Tibial nerve (tissue), 4 donors: ENCODE measurements at regions not wholly inside any gene's neighbourhood (a gene's known extent, or its start where the extent isn't known, plus 50 kb on each side); places are given as distances from the start of the nearest gene placed in this dataset.

Experiments used
- DNase-seq, 2 donors: peaks; one replicate each; pipeline ENCODE4 v3.0.0-alpha.2; 2019; ENCODE audit warnings: low spot score in 2 of 2
- H3K27ac ChIP-seq, 4 donors: fragments of 200-600 bp; sonication (generic) in 3 of 4; one replicate each; pipeline ENCODE4 v1.5.1; 2017 to 2019; ENCODE audit warnings: mild to moderate bottlenecking in 1 of 4
- H3K27me3 ChIP-seq, 2 donors: fragments of 200-600 bp; sonication (generic) in 1 of 2; one replicate each; pipeline versions ENCODE4 v1.5.1 to v1.6.0; 2017 to 2019
- H3K36me3 ChIP-seq, 3 donors: fragments of 200-600 bp; sonication (generic); one replicate each; pipeline ENCODE4 v1.5.1; 2018 to 2019
- H3K4me1 ChIP-seq, 4 donors: fragments of 200-600 bp; sonication (generic) in 3 of 4; one replicate each; pipeline ENCODE4 v1.5.1; 2017 to 2019
- H3K4me3 ChIP-seq, 4 donors: fragments of 200-600 bp; sonication (generic) in 3 of 4; one replicate each; pipeline ENCODE4 v1.5.1; 2017 to 2019; ENCODE audit warnings: mild to moderate bottlenecking in 1 of 4, moderate library complexity in 1 of 4
- H3K9me3 ChIP-seq, 4 donors: fragments of 200-600 bp; sonication (generic) in 3 of 4; one replicate each; pipeline ENCODE4 v1.5.1; 2017 to 2019
- CTCF ChIP-seq, 5 experiments: fragments of 200-600 bp in 3 of 5; fragments of 450-650 bp in 2 of 5; sonication (generic) in 3 of 5; IDR thresholded peaks; one replicate each; pipeline ENCODE4 v1.5.1; 2016 to 2019; ENCODE audit warnings: antibody characterized with exemption in 5 of 5, mild to moderate bottlenecking in 3 of 5, moderate library complexity in 2 of 5
- EP300 ChIP-seq, 2 donors: sonication (generic); formaldehyde crosslinking; IDR thresholded peaks; one replicate each; pipeline ENCODE4 v1.6.1; 2017; ENCODE audit warnings: antibody characterized with exemption in 2 of 2, mild to moderate bottlenecking in 1 of 2
- POLR2A ChIP-seq, 2 donors: fragments of 450-650 bp; IDR thresholded peaks; one replicate each; pipeline ENCODE4 v1.6.1; 2017; ENCODE audit warnings: antibody characterized with exemption in 2 of 2, mild to moderate bottlenecking in 2 of 2, moderate library complexity in 2 of 2
- WGBS, 2 donors: methylation state at CpG; one replicate each; pipeline ENCODE4 v1.1.5; 2018; 5-methylcytosine and 5-hydroxymethylcytosine counted together

DNA sequence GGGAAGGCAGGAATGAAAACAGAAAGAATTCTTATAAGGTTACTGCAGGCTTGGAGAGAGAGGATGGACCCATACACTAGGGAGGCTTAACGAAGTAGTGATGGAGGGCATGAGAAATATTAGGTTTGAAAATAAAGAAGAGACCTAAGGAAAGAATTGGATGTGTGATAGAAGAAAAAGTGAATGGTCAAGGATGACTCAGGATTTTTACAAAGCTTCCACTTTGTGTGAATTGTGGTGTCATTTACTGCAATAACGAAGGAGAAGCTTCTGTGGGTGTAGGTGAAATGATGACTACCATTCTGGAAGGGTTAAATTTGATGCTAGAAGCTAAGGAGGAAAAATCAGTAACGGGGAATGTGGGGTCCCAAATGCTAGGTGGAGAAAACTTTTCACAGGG lies 191.2 kb downstream of the UTRN start:
- Histone ChIP-seq H3K4me3 (no peak overlapping the region), H3K27me3 (no peaks in the 10 kb centered on the region), H3K4me1 (peaks cover 0 to 56% (median 0%) of the 10 kb centered on the region in 4 donors), H3K9me3 (no peaks in the 10 kb centered on the region), H3K27ac (peak overlapping the region in 1 of 4 donors; percentile 53), H3K36me3 (peaks cover 0 to 61% (median 6%) of the 10 kb centered on the region in 3 donors)
- WGBS, 2 donors = 84 to 86% methylated on average over 3 of the region's 3 CpGs
- no peak for DNase-seq
- no peak for TF ChIP-seq CTCF (IDR thresholded peaks at IDR 0.05)
- no peak for TF ChIP-seq EP300 (IDR thresholded peaks at IDR 0.05)
- no peak for TF ChIP-seq POLR2A (IDR thresholded peaks at IDR 0.05)

DNA sequence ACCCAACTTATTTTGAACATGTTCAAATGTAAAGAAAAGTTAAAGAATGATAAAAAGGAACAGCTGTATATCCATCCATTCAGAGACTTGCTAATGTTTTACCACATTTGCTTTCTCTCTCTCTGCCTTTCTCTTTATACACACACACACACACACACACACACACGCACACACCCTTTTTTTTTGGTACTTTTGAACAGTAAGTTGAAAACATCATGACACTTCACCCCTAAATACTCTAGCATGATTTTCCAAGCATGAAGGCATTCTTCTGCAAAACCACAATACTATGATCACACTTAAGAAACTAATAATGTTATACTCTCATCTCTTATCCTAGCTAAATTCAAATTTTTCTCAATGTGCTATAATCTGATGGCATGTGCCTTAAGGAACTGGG lies 192.3 kb downstream of the UTRN start:
- Histone ChIP-seq H3K4me1 (peaks cover 0 to 66% (median 0%) of the 10 kb centered on the region in 4 donors), H3K36me3 (peaks cover 0 to 51% (median 6%) of the 10 kb centered on the region in 3 donors), H3K27me3 (no peaks in the 10 kb centered on the region), H3K9me3 (no peaks in the 10 kb centered on the region), H3K27ac (no peak overlapping the region), H3K4me3 (no peak overlapping the region)
- WGBS, 2 donors = 54 to 59% methylated on average over 1 of the region's 1 CpG
- TF ChIP-seq EP300 (IDR thresholded peaks at IDR 0.05) (no peak), POLR2A (IDR thresholded peaks at IDR 0.05) (no peak), CTCF (IDR thresholded peaks at IDR 0.05) (no peak)
- DNase-seq = no peak

DNA sequence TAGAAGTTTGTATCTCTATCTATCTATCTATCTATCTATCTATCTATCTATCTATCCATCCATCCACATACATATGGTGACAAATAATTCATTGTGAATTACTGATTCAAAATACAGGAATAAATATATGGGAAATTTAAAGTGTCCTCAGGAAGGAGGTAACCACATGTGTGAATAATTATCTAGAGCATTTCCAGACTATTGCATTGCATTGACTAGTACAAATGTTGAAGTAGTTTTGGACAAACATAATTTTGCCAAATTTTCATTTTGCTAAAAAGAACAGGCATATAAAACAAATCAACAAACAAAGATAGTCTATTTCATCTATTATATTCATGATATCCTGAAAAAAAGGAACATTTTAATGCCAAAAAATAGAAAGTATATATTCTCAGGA lies 192.7 kb downstream of the UTRN start:
- Histone ChIP-seq H3K36me3 (peaks cover 0 to 48% (median 6%) of the 10 kb centered on the region in 3 donors), H3K9me3 (no peaks in the 10 kb centered on the region), H3K27me3 (no peaks in the 10 kb centered on the region), H3K4me3 (no peak overlapping the region), H3K27ac (peak overlapping the region in 2 of 4 donors; percentile 51 to 57), H3K4me1 (peaks cover 0 to 71% (median 0%) of the 10 kb centered on the region in 4 donors)
- no peak for DNase-seq
- TF ChIP-seq POLR2A (IDR thresholded peaks at IDR 0.05) (no peak), EP300 (IDR thresholded peaks at IDR 0.05) (no peak)

DNA sequence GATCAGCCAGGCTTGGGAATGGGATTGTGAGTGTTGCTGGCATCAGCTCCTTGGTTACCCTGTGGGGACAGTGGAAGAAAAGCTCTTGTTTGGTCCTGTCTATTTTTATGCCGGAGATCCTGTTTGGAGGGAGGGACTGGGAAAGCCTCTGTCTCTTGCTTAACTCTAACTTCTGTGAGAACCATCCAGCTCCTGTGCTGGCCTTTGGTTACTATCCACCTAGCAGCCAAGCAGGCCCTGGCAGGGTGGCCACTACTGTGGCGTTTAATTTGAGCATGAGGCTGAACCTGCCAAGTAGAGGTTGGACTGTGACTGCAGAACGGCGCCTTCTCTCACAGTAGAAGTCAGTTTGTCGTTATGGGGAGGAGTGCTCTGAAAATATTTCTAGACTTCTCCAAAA lies 193.3 kb downstream of the UTRN start:
- no peak for TF ChIP-seq CTCF (IDR thresholded peaks at IDR 0.05)
- no peak for TF ChIP-seq POLR2A (IDR thresholded peaks at IDR 0.05)
- no peak for TF ChIP-seq EP300 (IDR thresholded peaks at IDR 0.05)
- H3K4me3 ChIP-seq = no peak overlapping the region
- H3K27me3 ChIP-seq = no peaks in the 10 kb centered on the region
- peak overlapping the region in 2 of 4 donors; percentile 51 to 57 for H3K27ac ChIP-seq
- H3K4me1 ChIP-seq = peaks cover 0 to 71% (median 0%) of the 10 kb centered on the region in 4 donors
- 54 to 57% methylated on average over 5 of the region's 5 CpGs for WGBS, 2 donors
- H3K36me3 ChIP-seq = peaks cover 0 to 45% (median 6%) of the 10 kb centered on the region in 3 donors
- H3K9me3 ChIP-seq = no peaks in the 10 kb centered on the region
- DNase-seq = peak; percentile 17 to 29

- Histone ChIP-seq H3K36me3 (peaks cover 0 to 34% (median 6%) of the 10 kb centered on the region in 3 donors), H3K4me3 (no peak overlapping the region), H3K9me3 (no peaks in the 10 kb centered on the region), H3K4me1 (peaks cover 0 to 70% (median 0%) of the 10 kb centered on the region in 4 donors), H3K27me3 (no peaks in the 10 kb centered on the region), H3K27ac (peak overlapping the region in 1 of 4 donors; percentile 10)
- DNase-seq = no peak
- WGBS, 2 donors = 57 to 69% methylated on average over 1 of the region's 1 CpG
- TF ChIP-seq POLR2A (IDR thresholded peaks at IDR 0.05) (no peak), EP300 (IDR thresholded peaks at IDR 0.05) (no peak), CTCF (IDR thresholded peaks at IDR 0.05) (no peak)
Measured at GRCh38 chr6:144479991-144480390, 194.9 kb downstream of the UTRN start.

DNA sequence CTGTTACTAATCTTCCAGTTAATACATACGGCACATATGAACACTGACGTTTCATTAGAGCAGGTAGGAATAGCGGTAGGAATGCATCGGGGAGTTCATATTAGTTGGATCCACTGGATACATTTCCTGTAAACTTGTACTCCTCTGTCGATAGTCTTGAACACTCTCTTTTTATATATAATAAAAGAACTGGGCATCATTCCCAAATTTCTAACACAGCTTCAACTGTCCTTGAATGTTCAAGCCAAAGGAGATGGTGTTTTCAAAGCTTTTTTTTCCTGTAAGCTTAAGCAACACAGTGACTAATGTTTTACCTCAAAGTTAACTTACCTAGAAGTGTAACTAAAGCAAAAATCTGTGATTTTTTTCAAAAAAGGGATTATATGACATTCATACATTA lies 195.3 kb downstream of the UTRN start:
- 49 to 56% methylated on average over 5 of the region's 5 CpGs for WGBS, 2 donors
- H3K36me3 ChIP-seq = peaks cover 0 to 34% (median 9%) of the 10 kb centered on the region in 3 donors
- peaks cover 0 to 65% (median 0%) of the 10 kb centered on the region in 4 donors for H3K4me1 ChIP-seq
- H3K27me3 ChIP-seq = no peaks in the 10 kb centered on the region
- DNase-seq = no peak
- no peak overlapping the region for H3K4me3 ChIP-seq
- TF ChIP-seq CTCF (IDR thresholded peaks at IDR 0.05) = no peak
- TF ChIP-seq EP300 (IDR thresholded peaks at IDR 0.05) = no peak
- no peak for TF ChIP-seq POLR2A (IDR thresholded peaks at IDR 0.05)
- H3K9me3 ChIP-seq = no peaks in the 10 kb centered on the region
- H3K27ac ChIP-seq = peak overlapping the region in 1 of 4 donors; percentile 10
